CD14-positive monocyte (primary cell): ENCODE measurements at regions not wholly inside any gene's neighbourhood (a gene's known extent, or its start where the extent isn't known, plus 50 kb on each side); places are given as distances from the start of the nearest gene placed in this dataset.

ENCODE experiments used
- DNase-seq, 3 donors: peaks; one replicate each; pipeline ENCODE4 v3.0.0-alpha.2; 2011 to 2022
- H2AFZ ChIP-seq: 2 replicates; pipeline ENCODE4 v1.6.0; 2012; ENCODE audit warnings: mild to moderate bottlenecking, low read depth, low read length, inconsistent platforms; ENCODE audit not compliant: insufficient read depth, poor library complexity, severe bottlenecking
- H3K27ac ChIP-seq, 2 donors: 1 replicate in 1 of 2; 2 replicates in 1 of 2; pipeline ENCODE4 v1.5.1; 2012 to 2013; ENCODE audit warnings: low read length in 2 of 2, control low read depth in 1 of 2, inconsistent platforms in 1 of 2, low read depth in 1 of 2, mild to moderate bottlenecking in 1 of 2
- H3K27me3 ChIP-seq, 2 donors: one replicate each; pipeline versions ENCODE4 v1.6.0 to v1.6.1; 2011 to 2013; ENCODE audit warnings: low read length in 2 of 2; ENCODE audit not compliant: control insufficient read depth in 2 of 2, insufficient read depth in 2 of 2
- H3K36me3 ChIP-seq, 2 donors: replicated peaks in 1 of 2; 1 replicate in 1 of 2; 2 replicates in 1 of 2; pipeline versions ENCODE4 v1.5.1 to v1.6.1; 2012 to 2013; ENCODE audit warnings: low read length in 2 of 2, control low read depth in 1 of 2, inconsistent platforms in 1 of 2, mild to moderate bottlenecking in 1 of 2; ENCODE audit not compliant: insufficient read depth in 2 of 2, control insufficient read depth in 1 of 2
- H3K4me1 ChIP-seq, 2 donors: 1 replicate in 1 of 2; 2 replicates in 1 of 2; pipeline versions ENCODE4 v1.5.1 to v1.6.1; 2012 to 2013; ENCODE audit warnings: low read length in 2 of 2, control low read depth in 1 of 2, inconsistent platforms in 1 of 2, mild to moderate bottlenecking in 1 of 2, moderate library complexity in 1 of 2; ENCODE audit not compliant: insufficient read depth in 2 of 2, control insufficient read depth in 1 of 2
- H3K4me2 ChIP-seq: replicated peaks from 2 replicates; pipeline ENCODE3; 2012; ENCODE audit warnings: low read length, moderate library complexity, mild to moderate bottlenecking; ENCODE audit not compliant: poor library complexity, severe bottlenecking; ENCODE audit errors: extremely low read depth
- H3K4me3 ChIP-seq, 3 experiments: fragments of 200-600 bp in 1 of 3; sonication (generic) in 1 of 3; replicated peaks in 1 of 3; 1 replicate in 2 of 3; 2 replicates in 1 of 3; pipeline ENCODE4 v1.5.1; 2011 to 2013; ENCODE audit warnings: low read length in 3 of 3, mild to moderate bottlenecking in 3 of 3, control low read depth in 2 of 3, low read depth in 2 of 3, inconsistent platforms in 1 of 3, moderate library complexity in 1 of 3
- H3K79me2 ChIP-seq: 2 replicates; pipeline ENCODE4 v1.6.0; 2012; ENCODE audit warnings: mild to moderate bottlenecking, control low read depth, inconsistent platforms, low read length, moderate library complexity; ENCODE audit not compliant: insufficient read depth
- H3K9ac ChIP-seq: 2 replicates; pipeline ENCODE4 v1.6.0; 2017; ENCODE audit warnings: low read length, mild to moderate bottlenecking; ENCODE audit not compliant: insufficient read depth, poor library complexity, severe bottlenecking
- H3K9me3 ChIP-seq, 2 donors: replicated peaks in 1 of 2; 1 replicate in 1 of 2; 2 replicates in 1 of 2; pipeline versions ENCODE4 v1.5.1 to v1.6.1; 2012 to 2013; ENCODE audit warnings: low read length in 2 of 2, control low read depth in 1 of 2; ENCODE audit not compliant: control insufficient read depth in 1 of 2, insufficient read depth in 1 of 2
- H4K20me1 ChIP-seq: 2 replicates; pipeline ENCODE4 v1.6.0; 2012; ENCODE audit warnings: mild to moderate bottlenecking, low read length, control low read depth, moderate library complexity; ENCODE audit not compliant: insufficient read depth
- H3K27ac Mint-ChIP-seq, 7 donors: one replicate each; pipeline ENCODE4 v1.8.0; 2020; ENCODE audit warnings: mild to moderate bottlenecking in 7 of 7, mixed read lengths in 7 of 7, moderate library complexity in 6 of 7, inconsistent platforms in 2 of 7
- H3K27me3 Mint-ChIP-seq, 3 donors: one replicate each; pipeline ENCODE4 v1.8.0; 2021 to 2022; ENCODE audit warnings: low read depth in 3 of 3, mild to moderate bottlenecking in 3 of 3, mixed read lengths in 3 of 3, moderate library complexity in 3 of 3, inconsistent platforms in 1 of 3
- H3K36me3 Mint-ChIP-seq, 2 donors: one replicate each; pipeline ENCODE4 v1.8.0; 2020; ENCODE audit warnings: mixed read lengths in 2 of 2, inconsistent platforms in 1 of 2, mild to moderate bottlenecking in 1 of 2
- H3K4me1 Mint-ChIP-seq: one replicate; pipeline ENCODE4 v1.8.0; 2020; ENCODE audit warnings: mild to moderate bottlenecking, mixed read lengths
- H3K4me3 Mint-ChIP-seq, 2 donors: one replicate each; pipeline ENCODE4 v1.8.0; 2020; ENCODE audit warnings: mild to moderate bottlenecking in 2 of 2, mixed read lengths in 2 of 2, moderate library complexity in 1 of 2
- H3K9me3 Mint-ChIP-seq, 7 donors: one replicate each; pipeline ENCODE4 v1.8.0; 2020 to 2022; ENCODE audit warnings: mixed read lengths in 7 of 7, mild to moderate bottlenecking in 6 of 7, moderate library complexity in 6 of 7, inconsistent platforms in 2 of 7
- CTCF ChIP-seq: fragments of 200-600 bp; IDR thresholded peaks from one replicate; pipeline ENCODE4 v1.8.0; 2022; ENCODE audit warnings: antibody characterized with exemption, mild to moderate bottlenecking
- WGBS: methylation state at CpG from one replicate; pipeline ENCODE4 v1.1.5; 2013; ENCODE audit warnings: missing lambda C conversion rate; ENCODE audit not compliant: insufficient coverage; 5-methylcytosine and 5-hydroxymethylcytosine counted together
- intact Hi-C, 2 donors: fragments of 100-400 bp; cut with micrococcal nuclease; formaldehyde crosslinking; loops; one replicate each; pipeline versions ENCODE4 v1.15.0 to v1.15.1; 2023

DNA sequence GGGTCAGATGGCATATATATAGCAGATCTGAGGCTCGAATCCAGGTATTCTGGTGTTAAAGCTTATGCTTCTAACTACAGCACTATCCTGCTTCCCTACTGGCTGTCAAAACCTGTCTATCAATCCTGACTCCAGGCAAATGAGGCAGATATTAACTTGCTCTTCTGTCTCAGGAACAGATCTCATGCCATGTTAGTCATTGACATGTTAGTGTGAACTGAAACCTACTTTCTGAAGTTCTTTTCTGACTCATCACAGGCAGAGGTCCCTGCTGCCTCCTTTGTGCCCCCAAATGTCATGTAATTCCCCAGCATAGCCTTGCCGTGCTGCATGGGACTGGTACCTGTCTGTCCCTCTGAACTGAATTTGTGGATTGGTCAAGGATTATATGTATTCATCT is 125.0 kb upstream of the SMAD3 start:
- no CpG with 5 or more reads among the region's 2 CpGs for WGBS
- peak in 1 of 3 donors; percentile 32 for DNase-seq
- Mint-ChIP-seq H3K36me3 (no peaks in the 10 kb centered on the region), H3K27ac (no peak overlapping the region), H3K9me3 (peaks cover 0 to 15% (median 9%) of the 10 kb centered on the region in 7 donors), H3K4me3 (no peak overlapping the region), H3K4me1 (peaks cover 37% of the 10 kb centered on the region), H3K27me3 (peaks cover 2 to 6% (median 5%) of the 10 kb centered on the region in 3 donors)
- Histone ChIP-seq H3K27ac (no peak overlapping the region), H4K20me1 (no peaks in the 10 kb centered on the region), H3K9me3 (peaks cover 6 to 9% of the 10 kb centered on the region in 2 donors), H3K36me3 (no peaks in the 10 kb centered on the region), H3K4me2 (no peak overlapping the region), H3K4me3 (no peak overlapping the region), H3K9ac (no peak overlapping the region), H3K79me2 (no peaks in the 10 kb centered on the region), H3K4me1 (peaks cover 15 to 17% of the 10 kb centered on the region in 2 donors), H3K27me3 (no peaks in the 10 kb centered on the region), H2AFZ (no peak overlapping the region)
- intact Hi-C loops: no loop called here
- TF ChIP-seq CTCF: no peak

DNA sequence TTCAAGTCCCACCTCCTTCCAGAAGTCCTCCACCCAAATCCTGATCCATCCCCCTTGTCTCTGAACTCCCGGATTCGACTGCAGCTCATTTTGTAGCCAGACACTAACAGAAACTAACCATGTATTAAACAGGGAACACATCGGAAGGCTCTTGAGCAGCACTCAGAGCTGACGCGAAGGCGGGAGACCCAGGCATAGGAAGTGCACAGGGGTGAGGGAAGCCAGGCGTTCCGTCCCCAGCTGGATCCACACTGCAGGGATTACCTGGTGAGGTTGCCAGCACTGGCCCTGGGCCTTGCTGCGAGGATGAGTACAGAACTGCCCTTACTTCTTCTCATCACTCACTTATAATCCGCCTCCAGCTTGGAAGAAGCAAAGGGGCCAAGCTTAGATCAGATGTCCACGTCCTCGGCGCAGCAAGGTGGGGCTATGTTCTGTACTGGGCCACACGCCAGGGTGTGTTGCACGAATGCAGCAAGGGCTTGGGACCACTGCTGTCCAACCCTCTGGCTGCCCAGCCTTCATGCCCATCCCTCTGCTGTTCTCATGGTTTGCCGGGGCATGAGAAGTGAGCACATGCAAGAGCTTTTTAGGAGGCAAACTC is 124.2 kb upstream of the SMAD3 start:
- H3K79me2 ChIP-seq: no peaks in the 10 kb centered on the region
- H3K27me3 ChIP-seq: no peaks in the 10 kb centered on the region
- Mint-ChIP-seq H3K4me3 (no peak overlapping the region), H3K36me3 (no peaks in the 10 kb centered on the region), H3K9me3 (peaks cover 0 to 15% (median 9%) of the 10 kb centered on the region in 7 donors), H3K4me1 (peaks cover 30% of the 10 kb centered on the region), H3K27me3 (peaks cover 2 to 7% (median 6%) of the 10 kb centered on the region in 3 donors), H3K27ac (peak overlapping the region in 3 of 7 donors; percentile 12 to 69 (median 44))
- H3K9ac ChIP-seq: no peak overlapping the region
- peaks cover 12 to 15% of the 10 kb centered on the region in 2 donors for H3K4me1 ChIP-seq
- no peak overlapping the region for H3K4me2 ChIP-seq
- no peak for DNase-seq
- H4K20me1 ChIP-seq: no peaks in the 10 kb centered on the region
- no peaks in the 10 kb centered on the region for H3K36me3 ChIP-seq
- intact Hi-C loops: no loop called here
- no peak overlapping the region for H3K4me3 ChIP-seq
- H3K9me3 ChIP-seq: peaks cover 6 to 9% of the 10 kb centered on the region in 2 donors
- H3K27ac ChIP-seq: no peak overlapping the region
- no peak overlapping the region for H2AFZ ChIP-seq
- WGBS: 83% methylated on average over 11 of the region's 16 CpGs
- no peak for TF ChIP-seq CTCF
